Tibial artery (tissue), 4 donors: ENCODE measurements at regions not wholly inside any gene's neighbourhood (a gene's known extent, or its start where the extent isn't known, plus 50 kb on each side); places are given as distances from the start of the nearest gene placed in this dataset.

Experiments used
- DNase-seq, 2 donors: peaks; one replicate each; pipeline ENCODE4 v3.0.0-alpha.2; 2019
- H3K27ac ChIP-seq, 2 donors: fragments of 200-600 bp; sonication (generic) in 1 of 2; 1 replicate in 1 of 2; 2 replicates in 1 of 2; pipeline ENCODE4 v1.5.1; 2018 to 2019; ENCODE audit warnings: mild to moderate bottlenecking in 1 of 2
- H3K27me3 ChIP-seq, 2 donors: fragments of 200-600 bp; sonication (generic) in 1 of 2; one replicate each; pipeline versions ENCODE4 v1.5.1 to v1.6.0; 2016 to 2019
- H3K36me3 ChIP-seq, 3 donors: fragments of 200-600 bp; sonication (generic) in 2 of 3; one replicate each; pipeline ENCODE4 v1.5.1; 2016 to 2019; ENCODE audit warnings: mild to moderate bottlenecking in 2 of 3
- H3K4me1 ChIP-seq, 4 donors: fragments of 200-600 bp; sonication (generic) in 2 of 4; 1 replicate in 3 of 4; 2 replicates in 1 of 4; pipeline ENCODE4 v1.5.1; 2016 to 2019
- H3K4me3 ChIP-seq, 2 donors: fragments of 200-600 bp; sonication (generic) in 1 of 2; 1 replicate in 1 of 2; 2 replicates in 1 of 2; pipeline ENCODE4 v1.5.1; 2018 to 2019; ENCODE audit warnings: mild to moderate bottlenecking in 2 of 2
- H3K9me3 ChIP-seq, 3 donors: fragments of 200-600 bp; sonication (generic) in 1 of 3; one replicate each; pipeline ENCODE4 v1.5.1; 2016 to 2019
- CTCF ChIP-seq, 2 experiments: fragments of 200-600 bp in 1 of 2; fragments of 450-650 bp in 1 of 2; IDR thresholded peaks; one replicate each; pipeline ENCODE4 v1.5.1; 2017 to 2019; ENCODE audit warnings: antibody characterized with exemption in 2 of 2, mild to moderate bottlenecking in 1 of 2, moderate library complexity in 1 of 2
- intact Hi-C: fragments of 100-400 bp; cut with DNase I; formaldehyde crosslinking; loops from one replicate; pipeline ENCODE4 v1.15.0; 2023; ENCODE audit warnings: low total_unique reads

DNA sequence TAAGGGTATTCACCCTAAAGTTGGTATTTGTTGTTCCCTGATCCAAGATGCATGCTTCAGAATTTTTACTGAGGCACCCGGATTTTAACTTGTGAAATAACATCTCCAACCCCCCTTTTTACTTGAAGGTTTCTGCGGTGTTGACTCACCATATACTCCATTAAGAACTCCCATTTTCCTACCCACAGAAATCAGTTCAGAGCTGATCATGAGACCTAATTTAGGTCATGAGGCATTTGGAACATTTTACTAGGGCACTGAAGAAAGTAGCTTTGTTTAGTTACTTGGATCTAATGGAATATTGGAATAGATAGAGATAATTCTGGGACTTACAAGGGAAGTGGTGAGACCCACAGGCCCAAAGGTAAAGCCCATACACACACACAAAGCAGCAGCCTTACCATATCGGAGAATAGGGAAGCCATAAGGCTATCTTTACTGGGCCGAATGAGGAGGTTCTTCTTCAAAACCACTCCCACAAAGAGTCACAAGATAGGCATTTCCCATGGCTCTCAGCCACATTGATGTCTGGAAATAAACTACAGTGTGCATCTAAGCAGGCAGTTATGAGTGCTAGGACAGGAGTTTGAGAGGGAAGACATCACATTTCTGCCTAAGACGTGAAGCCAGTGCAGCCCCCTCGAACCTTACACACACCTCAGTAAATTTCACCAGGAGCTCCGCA is 681.0 kb upstream of the LRRTM4 start:
- no peaks in the 10 kb centered on the region for H3K9me3 ChIP-seq
- intact Hi-C loops = no loop called here
- TF ChIP-seq CTCF (IDR thresholded peaks at IDR 0.05) = no peak

GRCh38 chr2:78218066-78218465 is 695.9 kb upstream of the LRRTM4 start:
- Histone ChIP-seq H3K4me1 (no peaks in the 10 kb centered on the region), H3K27me3 (no peaks in the 10 kb centered on the region), H3K9me3 (no peaks in the 10 kb centered on the region), H3K36me3 (no peaks in the 10 kb centered on the region), H3K4me3 (no peak overlapping the region), H3K27ac (no peak overlapping the region)
- no peak for TF ChIP-seq CTCF (IDR thresholded peaks at IDR 0.05)
- intact Hi-C loops = no loop called here
- no peak for DNase-seq

More for the DNA sequence above, 681.0 kb upstream of the LRRTM4 start:
- H3K27ac ChIP-seq = no peak overlapping the region
- H3K36me3 ChIP-seq = no peaks in the 10 kb centered on the region
- no peaks in the 10 kb centered on the region for H3K4me1 ChIP-seq
- H3K4me3 ChIP-seq = no peak overlapping the region
- no peak for DNase-seq
- no peaks in the 10 kb centered on the region for H3K27me3 ChIP-seq

DNA sequence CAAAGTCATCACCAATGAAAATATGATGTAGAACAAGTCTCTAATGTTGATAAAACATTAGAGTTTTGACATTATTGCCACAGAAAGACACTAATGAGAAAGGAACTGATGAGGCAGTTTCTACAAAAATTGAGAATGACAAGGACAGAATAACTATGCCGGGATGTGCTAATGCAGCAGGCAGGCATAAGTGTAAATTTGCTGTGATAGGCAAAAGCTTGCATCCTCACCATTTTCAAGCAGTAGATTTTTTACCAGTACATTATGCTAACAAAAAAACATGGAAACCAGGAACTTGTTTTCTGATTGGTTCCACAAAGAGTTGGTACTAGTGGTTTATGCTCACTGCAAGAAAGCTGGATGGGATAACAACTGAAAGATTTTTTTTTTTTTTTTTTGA is 715.5 kb upstream of the LRRTM4 start:
- DNase-seq = no peak
- no peak overlapping the region for H3K27ac ChIP-seq
- intact Hi-C loops = no loop called here

DNA sequence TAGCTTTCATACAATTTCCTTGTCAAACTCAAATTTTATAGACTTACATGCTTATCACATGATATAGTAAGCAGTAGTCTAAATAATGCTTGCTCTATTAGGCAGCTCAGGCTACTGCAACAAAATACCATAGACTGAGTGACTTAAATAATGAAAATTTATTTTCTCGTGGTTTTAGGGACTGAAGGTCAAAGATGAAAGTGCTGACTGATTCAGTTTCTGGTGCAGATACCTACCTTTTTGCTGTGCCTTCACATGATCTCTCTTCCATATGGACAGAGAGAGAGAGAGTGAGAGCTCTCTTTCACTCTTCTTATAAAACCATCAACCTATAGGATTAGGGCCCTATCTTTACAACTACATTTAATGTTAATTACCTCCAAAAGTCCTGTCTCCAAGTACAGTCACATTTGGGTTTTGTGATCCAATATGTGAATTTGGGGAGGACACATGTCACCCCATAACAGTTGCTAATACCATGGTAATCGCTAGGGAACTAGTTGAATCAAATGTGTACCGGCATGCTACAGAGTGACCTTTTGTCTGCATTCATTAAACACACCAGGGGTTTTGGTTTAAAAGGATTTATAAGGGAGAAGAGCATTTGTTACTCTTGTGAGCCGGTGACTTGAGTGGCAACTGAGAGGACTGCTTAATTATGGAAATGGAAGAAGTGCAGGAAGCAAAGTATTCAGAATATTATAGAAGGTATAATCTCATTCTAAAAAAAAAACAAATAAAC is 723.4 kb upstream of the LRRTM4 start:
- Histone ChIP-seq H3K27ac (no peak overlapping the region), H3K4me1 (no peaks in the 10 kb centered on the region), H3K36me3 (no peaks in the 10 kb centered on the region), H3K9me3 (peaks cover 0 to 6% (median 0%) of the 10 kb centered on the region in 3 donors), H3K4me3 (no peak overlapping the region), H3K27me3 (no peaks in the 10 kb centered on the region)
- no peak for DNase-seq
- intact Hi-C loops = no loop called here
- TF ChIP-seq CTCF (IDR thresholded peaks at IDR 0.05) = no peak

More for the DNA sequence above, 715.5 kb upstream of the LRRTM4 start:
- H3K9me3 ChIP-seq = no peaks in the 10 kb centered on the region
- H3K4me3 ChIP-seq = no peak overlapping the region
- H3K36me3 ChIP-seq = no peaks in the 10 kb centered on the region
- no peak for TF ChIP-seq CTCF (IDR thresholded peaks at IDR 0.05)
- H3K27me3 ChIP-seq = no peaks in the 10 kb centered on the region
- no peaks in the 10 kb centered on the region for H3K4me1 ChIP-seq

GRCh38 chr2:78251708-78252107 is 729.5 kb upstream of the LRRTM4 start:
- Histone ChIP-seq H3K4me3 (no peak overlapping the region), H3K9me3 (peaks cover 0 to 1% (median 0%) of the 10 kb centered on the region in 3 donors), H3K36me3 (no peaks in the 10 kb centered on the region), H3K27ac (no peak overlapping the region), H3K27me3 (no peaks in the 10 kb centered on the region), H3K4me1 (no peaks in the 10 kb centered on the region)
- intact Hi-C loops = no loop called here
- DNase-seq = no peak
- TF ChIP-seq CTCF (IDR thresholded peaks at IDR 0.05) = no peak
